Renal pelvis (tissue), 1 donor: ENCODE measurements at regions not wholly inside any gene's neighbourhood (a gene's known extent, or its start where the extent isn't known, plus 50 kb on each side); places are given as distances from the start of the nearest gene placed in this dataset.

Experiments used
- DNase-seq: peaks from one replicate; pipeline ENCODE4 v3.0.0-alpha.2; 2013

DNA sequence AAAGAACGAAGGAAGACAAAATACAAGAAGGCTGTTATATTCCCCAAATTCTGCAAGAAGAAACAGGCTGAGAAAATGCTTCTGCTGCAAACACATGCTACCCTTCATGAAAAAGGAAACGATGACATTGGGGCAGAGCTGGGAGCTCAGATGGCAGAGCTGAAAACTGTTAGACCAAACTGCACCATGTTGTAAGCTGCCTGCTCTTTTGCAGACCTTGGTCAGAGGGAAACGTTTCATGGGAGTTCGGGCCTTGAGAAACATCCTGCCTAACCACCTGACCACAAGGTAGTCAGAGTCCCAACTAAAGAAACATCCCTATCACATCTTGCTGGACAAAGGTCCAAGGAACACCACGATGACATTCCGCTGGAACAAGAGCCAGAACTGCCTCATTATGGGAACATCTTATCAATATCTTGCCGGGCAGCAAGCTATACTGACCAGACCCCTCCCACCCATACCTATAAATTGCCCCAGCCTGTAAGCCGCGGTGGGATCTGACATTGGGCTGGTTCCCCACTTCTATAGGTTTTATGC is 110.7 kb upstream of the CTSC start:
- no peak for DNase-seq

DNA sequence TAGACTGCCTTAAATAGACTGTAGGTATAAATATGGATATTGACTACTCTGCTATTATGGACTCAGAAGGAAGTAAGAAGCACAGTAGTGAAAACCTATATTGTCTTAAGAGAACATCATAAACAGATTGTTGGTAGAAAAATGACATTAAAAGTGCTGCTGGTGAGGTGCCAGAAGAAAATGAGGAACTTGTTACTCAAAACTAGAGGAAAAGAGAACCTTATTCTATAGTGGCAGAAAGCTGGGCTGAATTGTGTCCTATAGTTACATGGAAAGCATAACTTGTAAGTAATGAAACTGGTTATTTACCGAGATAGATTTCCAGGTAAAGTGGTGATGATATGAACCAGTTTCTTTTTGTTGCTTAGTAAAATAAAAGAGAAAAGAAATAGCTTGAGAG is 109.7 kb upstream of the CTSC start:
- DNase-seq: no peak

DNA sequence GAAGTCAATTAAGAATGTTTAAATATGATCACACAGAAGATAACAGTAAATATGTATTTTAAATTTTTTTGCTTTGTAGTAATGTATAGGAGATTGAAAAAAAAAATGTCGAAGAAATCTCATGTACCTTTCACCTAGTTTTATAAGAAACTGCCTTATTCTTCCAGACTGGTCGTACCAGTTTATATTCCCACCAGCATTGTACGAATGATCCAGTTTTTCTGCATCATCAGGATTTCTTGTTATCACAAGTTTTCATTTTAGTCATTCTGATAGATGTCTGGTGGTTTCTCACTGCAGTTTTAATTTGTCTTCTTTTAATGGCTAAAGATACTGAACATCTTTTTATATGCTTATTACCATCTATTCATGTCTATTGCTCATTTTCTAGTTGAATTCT is 101.8 kb upstream of the CTSC start:
- no peak for DNase-seq

DNA sequence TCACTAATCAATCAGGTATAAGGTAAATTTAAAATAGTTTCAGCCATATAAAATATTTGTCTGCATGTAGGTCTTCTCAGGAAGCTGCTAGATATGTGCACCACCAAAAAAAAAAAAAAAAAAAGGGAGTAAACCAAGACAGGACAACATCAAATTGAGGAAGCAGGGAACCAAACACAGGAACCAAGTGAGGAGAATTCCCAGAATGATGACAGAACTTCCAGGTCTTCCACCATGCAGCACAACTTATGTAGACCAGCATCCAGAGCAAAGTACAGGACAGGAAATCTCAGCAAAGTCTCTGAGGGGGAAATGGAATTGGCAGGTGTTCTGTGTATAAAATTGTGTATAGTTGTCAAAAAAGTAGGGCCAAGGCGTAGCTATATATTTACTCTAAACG is 101.2 kb upstream of the CTSC start:
- DNase-seq: no peak

DNA sequence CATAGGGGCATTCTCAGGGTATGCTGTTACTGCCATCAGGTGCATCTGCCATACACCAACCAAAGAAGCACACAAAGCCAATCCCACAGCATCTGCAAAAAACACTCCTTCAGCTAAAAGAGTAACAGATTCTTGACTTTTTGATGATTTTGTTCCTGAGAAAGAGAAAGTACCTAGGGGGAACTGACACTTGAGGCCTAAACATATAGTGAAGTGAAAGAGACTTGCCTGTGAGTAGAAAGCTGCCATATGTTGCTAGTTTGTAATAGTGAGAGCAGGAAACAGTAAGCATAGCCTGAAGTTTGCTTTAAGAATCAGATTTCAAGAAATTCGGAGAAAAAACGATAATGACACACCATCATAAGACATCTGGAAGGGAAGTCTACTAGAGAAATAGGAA is 97.9 kb upstream of the CTSC start:
- DNase-seq: no peak

DNA sequence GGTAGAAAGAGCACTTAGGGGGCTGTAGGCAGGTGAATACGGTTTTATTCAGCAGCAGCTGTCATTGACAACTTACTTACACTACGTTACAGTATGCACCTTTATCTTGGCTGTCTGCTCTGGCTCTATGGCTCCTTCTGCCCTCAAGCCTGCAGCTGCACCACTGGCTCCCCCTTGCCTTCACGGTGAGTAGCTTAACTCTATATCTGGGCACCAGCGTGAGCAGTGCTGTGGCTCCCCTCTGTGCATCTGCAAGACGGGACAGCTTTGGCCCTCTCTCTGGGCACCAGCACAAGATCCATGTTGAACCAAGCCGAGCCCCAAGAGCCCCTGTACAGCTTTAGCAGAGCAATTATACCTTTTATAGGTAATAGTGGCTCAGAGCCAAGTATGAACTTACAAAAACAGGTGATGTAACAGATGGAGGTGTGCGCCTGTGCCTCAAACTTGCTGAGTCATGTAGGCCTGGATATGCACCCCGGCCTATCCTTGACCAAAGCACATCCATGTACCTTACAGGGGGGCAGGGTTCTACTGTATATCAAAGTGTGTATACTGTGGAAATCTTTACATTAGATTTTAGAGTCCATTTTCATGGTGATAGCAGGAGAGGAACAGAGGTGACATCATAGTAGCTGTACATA is 96.9 kb upstream of the CTSC start:
- DNase-seq: no peak

DNA sequence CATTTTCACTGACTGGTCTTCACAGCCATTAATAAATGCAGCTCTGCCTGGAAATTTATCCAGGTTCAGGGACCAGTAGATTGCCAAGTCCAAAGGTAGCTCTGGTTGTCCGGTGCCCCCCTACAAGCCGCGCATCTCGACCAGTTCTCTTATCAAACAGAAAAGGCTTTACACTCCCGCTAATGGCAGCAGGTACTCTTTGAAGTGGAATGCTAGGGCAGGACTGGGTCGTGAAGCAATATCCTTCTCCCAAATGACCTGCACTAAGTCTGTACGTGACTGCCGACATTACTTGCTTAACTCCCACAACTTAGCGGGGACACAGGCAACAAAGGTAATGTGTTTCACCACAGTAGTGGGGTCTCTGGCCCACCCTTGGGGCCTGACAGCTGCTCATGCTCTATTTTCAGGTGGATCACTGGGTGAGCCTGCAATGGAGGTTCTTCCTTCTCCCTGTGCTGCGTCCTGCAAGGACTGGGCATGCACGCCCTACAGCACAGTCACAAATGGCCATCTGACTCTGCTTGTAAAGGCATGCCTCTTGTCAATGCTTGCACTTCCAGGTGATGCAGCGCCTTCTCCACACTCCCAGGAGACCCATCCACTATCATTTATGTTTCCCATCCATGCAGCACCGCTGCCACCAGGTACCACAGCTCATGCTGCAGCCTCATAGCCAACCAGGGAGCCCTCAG is 96.1 kb upstream of the CTSC start:
- no peak for DNase-seq

DNA sequence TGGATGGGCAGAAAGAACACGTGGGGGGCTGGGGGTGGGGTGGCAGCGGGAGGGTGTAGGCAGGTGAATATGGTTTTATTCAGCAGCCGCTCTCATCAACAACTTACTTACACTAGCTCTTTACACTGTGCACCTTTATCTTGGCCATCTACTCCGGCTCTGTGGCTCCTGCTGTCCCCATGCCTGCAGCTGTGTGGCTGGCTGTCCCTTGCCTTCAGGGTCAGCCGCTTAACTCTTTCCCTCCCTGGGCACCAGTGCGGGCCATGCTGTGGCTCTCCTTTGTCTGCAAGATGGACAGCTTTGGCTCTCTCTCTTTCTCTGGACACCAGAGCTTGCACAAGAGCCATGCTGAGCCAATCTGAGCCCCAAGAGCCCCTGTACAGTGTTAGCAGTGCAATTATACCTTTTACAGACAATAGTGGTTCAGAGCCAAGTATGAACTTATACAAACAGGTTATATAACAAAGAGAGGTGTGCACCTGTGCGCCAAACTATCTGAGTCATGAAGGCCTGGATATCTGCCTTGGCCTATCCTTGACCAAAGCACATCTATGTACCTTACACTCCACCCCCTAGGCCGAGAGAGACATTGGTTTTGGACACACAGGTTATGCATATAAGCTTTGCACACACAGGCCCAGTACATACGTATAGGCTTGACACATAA is 94.3 kb upstream of the CTSC start:
- DNase-seq: no peak

DNA sequence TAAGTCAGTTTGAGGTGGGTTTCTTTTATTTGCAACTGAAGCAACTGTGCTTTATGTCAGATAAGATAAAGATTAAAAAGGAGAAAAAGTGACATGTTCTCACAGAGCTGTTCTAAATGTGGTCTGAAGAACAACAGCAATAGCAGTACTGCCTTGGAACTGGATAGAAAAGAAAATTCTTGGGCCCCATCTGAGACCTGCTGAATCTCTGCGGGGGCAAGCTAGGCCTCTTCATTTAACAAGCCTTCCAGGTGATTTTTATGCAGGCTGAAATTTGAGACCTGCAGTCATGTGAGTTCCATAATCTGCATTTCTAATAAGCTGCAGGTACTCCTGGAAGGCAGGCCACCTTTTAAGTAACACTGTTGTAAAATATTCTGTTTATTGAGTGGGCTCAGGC is 91.4 kb upstream of the CTSC start:
- no peak for DNase-seq

DNA sequence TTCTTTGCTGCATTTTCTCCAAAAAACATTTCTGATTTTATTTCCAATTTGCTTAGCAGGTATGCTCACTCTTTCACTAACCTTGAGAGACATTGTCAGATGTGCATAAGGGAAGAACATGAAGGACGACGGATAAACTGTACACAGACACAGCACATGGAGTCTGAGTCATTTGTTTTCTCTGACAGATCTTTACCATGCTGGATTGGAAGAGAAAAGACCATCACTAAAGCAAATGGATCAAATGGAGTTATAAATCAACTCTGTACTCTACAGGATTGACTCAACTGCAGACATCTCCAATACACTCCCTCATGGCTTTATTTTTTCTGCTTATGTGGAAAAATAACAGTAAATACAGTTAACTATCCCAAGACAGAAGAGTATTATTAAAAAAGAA is 90.2 kb upstream of the CTSC start:
- DNase-seq: no peak

DNA sequence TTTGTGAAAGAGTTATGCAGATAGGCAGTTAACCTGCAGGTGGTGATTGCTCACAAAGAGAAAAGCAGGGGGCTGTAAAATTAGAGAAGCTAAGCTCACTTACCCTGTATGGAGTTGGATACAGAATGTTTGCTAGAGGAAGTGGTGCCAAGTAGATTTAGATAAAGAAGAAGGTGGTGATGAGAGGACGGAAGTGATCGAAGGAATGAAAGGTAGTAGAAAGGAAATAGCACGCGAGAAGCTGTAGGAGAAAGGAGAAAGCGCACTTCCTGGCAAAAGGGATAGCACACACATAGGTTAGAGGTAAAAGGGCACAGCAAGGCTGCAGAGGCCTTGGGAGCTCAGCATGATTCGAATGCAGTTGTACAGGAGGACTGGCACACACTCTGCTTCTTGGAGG is 87.3 kb upstream of the CTSC start:
- DNase-seq: no peak

DNA sequence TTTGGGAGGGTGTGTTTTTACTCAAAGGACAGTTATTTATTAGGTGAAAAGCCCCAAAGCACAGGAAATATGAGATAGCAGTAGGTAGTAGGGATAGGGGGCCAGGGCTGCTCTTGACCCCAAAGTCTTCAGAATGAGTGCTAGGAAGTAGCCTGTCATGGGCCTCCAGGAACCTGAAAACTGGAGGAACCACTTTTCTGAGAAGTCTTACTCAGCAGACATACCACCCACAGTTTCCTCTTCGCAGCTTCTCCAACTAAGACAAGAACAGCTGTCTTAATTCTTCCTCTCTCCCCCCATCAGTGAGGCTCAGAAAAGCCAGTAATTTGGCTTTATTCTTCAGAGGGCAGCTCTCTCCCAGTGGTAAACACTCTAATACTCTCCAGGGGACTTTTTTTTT is 84.0 kb upstream of the CTSC start:
- DNase-seq: no peak

DNA sequence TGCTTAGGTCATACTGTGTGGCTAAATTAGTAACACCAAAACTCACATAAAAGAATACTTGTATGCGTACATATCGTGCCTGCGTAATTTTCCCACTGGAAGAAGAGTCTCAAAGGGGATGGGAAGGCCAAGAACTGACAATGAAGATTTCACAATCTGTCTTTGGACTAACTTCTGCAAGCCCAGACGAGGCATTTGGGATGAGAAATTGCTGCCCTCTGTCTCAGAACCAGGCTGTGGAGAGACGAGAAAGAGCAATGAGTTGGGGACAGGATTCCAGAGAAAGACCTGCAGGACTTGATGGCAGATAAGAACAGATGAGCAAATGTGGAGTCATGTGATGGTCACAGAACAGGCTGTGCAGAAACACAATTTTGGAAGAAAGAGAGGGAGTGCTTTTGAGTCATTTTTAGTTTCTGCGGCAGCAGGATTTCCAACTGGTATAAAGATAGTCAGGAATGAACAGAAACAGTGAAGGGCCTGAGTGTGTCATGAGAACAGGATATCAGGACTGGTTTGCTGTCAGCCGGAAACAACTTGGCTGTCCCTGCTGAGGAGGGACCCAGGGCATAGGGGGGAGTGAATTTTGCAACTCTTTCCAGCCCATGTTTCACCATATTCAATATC is 82.7 kb upstream of the CTSC start:
- no peak for DNase-seq

DNA sequence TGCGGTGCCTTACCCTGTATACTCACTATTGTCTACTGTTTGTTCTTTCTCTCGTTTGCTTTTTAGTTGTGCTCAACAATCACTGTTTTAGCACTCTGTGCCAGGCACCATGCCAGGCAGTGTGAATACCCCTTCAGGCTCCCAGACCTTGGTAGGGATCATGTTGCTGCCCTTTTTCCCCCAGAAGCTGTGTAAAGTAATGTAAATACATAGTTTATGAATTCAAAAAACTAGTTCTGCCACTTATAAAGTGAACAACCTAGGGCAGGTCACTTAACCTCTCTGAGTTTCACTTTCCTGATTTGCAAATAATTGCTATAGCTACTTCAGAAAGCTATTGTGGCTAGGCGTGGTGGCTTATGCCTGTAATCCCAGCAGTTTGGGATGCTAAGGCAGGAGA is 81.0 kb upstream of the CTSC start:
- no peak for DNase-seq

DNA sequence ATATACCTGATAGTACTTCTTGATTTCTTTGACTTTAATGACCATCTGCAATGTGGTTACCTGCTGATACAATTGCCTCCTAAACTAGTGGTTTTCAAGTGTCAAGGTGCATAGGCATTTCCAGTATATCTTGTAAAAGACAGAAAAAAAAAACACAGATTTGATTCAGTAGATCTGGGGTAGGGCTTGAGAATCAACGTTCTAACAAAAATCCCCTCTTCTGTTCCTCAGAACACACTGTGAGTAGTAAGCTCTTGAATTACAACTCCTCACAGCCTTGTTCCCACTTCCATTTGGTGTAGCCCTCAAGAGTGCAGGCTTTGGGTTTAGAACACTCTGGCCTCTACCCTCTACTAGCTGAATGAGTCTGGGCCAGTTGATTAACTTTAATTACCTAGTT is 78.0 kb upstream of the CTSC start:
- no peak for DNase-seq

DNA sequence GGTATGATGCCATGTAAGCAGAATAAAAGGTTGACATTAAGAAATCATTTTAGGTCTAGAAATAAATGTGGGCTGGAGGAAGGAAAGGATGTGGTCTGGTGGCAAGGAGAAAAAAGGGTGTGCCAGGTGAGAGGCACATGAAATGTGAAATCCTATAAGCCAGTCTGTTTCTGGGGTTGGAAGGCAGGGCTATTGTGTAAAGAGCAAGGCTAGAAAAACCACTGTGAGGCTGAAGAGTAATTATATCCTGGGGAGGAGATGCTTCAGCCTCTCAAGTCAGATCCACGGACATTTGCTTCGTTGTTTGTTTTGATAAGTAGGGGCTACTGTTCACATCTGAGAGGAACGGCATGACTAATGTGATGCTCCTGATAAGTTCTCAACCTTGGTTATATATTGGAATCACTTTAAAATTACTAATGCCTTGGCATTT is 77.5 kb upstream of the CTSC start:
- no peak for DNase-seq

DNA sequence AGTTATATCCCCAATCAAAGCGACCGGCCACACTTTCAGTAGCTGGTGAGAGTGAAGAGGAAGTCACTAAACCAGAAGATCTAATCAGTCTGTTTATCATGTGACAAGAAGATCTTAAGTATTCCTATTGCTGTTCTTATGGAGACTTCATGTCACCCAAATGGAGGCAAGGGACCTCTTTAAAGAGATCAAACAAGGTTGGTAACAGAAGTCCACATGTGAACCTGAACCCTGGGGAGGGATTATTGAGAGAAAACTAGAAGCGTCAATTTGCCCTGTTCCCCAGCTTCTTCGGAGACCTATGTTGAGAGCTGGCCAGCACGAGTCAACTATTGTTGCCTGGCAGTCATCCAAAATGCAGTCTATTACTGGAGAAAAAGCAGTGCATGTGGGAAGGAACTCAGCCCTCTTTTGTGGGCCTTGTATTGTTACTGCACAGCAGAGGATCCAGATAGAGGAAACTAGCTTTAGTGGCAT is 76.9 kb upstream of the CTSC start:
- peak; percentile 58 for DNase-seq

DNA sequence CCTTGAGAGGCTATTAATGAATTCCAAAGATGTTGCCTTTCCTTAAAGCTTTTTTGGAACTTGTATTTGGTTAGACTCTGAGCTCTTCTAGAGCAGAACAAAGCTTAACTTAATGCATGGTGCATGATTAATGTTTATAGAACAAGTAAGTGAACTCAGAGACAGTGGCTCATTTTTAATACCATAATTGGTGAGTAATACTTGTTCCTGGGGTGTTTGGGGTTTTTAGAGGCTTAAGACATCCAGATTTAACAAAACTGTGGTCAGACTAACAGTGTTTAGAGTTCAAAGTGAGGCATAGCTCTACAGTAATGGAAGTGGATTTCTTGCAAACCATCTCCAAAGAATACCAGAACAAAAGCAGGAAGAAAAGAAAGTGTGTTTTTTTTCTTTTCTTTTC is 73.7 kb upstream of the CTSC start:
- DNase-seq: no peak

DNA sequence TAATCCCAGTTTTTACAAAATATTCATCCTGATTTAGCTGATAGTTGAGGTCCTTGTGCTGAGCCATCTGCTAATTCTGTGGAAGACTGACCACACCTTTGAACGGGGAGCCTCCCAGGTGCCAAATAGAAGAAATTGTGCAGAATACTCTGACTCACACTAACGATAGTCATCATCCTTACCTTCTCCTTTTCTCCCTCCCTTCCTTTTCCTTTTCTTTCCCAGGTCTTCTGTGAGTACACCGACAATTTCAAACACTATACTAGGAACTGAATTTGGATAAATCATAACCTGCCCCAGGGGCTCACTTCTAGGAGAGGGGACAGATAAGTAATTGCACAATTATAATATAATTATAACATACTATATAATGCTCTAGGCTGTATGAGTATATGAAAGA is 73.1 kb upstream of the CTSC start:
- DNase-seq: no peak

DNA sequence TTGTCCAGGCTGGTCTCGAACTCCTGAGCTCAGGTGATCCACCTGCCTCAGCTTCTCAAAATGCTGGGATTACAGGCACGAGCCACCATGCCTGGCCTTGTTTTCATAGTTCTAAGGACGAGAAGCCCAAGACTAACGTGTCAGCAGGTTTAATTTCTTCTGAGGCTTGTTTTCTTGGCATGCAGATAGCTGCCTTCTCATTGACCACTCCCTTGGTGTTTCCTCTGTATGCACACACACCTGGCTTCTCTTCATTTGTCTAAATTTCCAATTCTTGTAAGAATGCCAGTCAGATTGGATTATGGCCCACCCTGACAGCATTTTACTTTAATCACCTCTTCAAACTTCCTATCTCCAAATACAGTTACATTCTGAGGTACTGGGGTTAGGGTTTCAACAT is 72.5 kb upstream of the CTSC start:
- no peak for DNase-seq

DNA sequence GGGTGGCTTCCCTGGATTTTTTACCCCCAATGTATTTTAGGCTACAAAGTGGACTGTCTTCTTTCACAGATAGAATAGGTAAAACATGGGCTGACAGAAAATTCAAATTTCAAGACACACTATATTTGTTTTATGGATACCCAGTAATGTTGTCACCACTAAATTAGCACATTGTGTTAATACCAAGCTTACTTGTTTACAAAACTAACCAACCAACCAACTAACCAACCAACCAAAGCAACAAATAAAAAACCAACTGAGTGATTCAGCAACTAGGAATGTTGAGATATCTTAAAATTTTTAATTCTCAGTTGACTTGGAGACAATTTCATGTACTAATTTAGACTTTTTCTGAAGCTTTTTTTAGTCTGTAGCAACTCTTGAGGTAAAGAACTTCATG is 69.3 kb upstream of the CTSC start:
- no peak for DNase-seq

DNA sequence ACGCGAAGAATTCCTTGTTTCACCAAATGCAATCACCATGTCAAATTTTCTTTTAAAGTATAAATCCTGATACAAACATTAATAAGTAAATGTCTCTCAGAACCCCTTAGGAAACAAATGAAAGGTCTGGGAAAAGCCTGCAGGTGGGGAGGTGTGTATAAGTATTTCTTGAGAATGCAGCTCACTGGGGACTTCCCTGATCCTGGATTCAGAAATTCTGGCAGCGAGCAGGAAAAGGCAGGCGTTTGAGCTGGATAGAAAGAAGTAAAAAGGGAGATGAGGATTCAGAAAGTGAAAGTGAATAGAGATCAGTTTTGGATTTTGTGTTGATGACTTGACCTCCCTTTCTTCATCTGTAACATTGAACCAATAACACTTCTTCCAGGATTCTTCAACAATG is 68.3 kb upstream of the CTSC start:
- no peak for DNase-seq
